A204.1 (cell line): ENCODE measurements at regions not wholly inside any gene's neighbourhood (a gene's known extent, or its start where the extent isn't known, plus 50 kb on each side); places are given as distances from the start of the nearest gene placed in this dataset.

ENCODE experiments used
- FAIRE-seq: peaks from 2 replicates; lab custom pipeline; 2012; peaks lifted over from hg19 to GRCh38; lab: Jason Lieb, UNC

DNA sequence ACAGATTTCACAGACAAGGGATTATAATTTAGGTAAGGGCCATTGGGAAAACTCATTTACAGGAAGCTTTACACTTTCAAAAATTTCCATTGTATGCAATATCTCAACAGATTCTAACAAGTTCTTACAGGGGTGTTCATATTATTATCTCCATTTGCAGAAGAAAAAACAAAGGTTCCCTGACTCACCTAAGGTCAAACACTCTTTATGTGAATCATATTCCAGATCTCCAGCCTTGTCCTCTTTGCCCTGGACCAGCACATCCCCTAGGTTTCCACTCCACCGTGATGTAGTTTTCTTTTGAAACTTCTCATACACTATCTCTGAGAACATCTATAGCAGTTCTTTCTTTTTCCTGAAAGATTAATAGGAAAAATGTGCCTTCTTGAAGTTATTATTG is 96.4 kb upstream of the HS3ST1 start:
- FAIRE-seq: no peak

DNA sequence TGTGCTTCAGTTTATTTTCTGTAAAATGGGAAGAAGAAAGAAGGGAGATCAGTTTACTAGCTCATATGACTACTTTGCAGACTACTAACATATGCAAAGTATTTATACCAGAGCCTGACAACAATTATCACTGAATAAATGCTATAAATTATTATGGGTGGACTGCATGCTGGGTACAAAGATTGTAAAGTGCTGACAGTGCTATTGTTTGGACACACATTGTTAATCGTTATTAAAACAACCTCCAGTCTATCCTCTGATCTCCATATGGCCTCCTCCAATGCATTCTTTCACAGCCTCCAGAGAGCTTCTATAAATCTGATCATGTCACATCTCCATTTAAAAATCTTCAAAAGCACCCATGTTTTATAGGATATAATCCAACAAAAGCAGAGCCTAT is 90.1 kb upstream of the HS3ST1 start:
- no peak for FAIRE-seq

DNA sequence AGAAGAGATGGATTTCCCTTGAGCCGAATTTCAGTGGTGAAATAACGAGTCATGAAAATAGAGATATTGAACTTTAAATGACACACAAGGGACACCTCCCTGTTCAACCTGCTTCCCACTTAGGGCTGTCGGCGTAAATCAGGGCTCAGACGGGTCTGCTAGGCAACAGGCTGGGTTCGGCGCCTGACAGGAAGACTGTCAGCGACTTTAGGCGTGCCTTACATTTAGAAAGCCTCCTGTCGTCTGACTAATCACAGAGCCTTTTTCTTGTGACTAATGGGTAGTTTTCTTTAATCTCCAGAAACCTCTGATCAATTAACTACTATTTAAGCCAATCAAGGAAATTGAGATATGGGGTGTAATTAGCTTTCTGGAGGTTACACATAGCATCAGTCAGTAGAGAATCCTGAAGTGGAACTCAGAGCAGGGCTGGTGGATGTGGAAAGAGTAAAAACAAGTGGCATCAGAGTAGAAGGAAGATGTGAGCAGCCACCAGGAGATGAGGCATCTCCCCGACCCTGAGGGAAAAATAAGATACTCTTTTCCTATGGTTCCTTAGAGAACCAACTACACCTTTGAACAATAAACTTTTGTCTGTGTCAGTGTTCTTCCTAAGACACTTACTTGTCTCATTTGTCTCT is 86.2 kb upstream of the HS3ST1 start:
- no peak for FAIRE-seq

DNA sequence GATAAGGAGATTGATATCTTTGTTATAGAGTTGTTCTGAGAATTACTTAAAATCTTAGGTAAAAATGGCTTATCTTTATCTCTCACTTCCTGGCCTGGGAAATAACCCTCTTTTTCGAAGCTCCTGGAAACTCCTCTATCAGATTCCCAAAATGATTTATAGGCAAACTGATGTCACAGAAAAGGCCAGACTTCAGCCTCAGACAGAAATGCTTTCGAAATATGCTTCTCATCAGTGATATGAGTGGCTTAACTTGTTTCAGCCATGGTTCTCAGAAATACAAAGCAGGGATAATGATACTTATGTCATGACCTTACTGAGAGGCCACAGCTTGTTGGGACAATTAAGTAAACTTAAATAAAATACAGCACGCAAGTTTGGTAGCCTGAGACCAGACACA is 85.3 kb upstream of the HS3ST1 start:
- FAIRE-seq: no peak

DNA sequence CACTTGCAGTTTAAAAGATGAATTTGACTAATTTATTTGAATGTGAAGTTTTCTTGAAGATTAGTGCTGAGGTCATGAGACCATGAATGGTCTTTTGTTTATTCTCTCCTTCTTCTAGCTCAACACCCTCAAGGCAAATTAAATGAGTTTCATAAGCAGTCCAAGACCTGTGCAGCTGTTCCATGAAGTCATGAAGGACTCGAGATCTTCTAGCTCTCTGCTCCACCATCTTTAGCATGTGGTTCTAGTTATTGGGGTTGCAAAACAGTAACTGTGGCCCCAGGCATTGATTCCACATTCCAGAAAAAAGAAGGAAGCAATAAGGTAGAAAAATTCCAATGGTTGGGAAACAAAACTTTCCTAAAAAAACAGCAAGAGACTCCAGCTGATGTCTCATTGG is 84.2 kb upstream of the HS3ST1 start:
- no peak for FAIRE-seq

DNA sequence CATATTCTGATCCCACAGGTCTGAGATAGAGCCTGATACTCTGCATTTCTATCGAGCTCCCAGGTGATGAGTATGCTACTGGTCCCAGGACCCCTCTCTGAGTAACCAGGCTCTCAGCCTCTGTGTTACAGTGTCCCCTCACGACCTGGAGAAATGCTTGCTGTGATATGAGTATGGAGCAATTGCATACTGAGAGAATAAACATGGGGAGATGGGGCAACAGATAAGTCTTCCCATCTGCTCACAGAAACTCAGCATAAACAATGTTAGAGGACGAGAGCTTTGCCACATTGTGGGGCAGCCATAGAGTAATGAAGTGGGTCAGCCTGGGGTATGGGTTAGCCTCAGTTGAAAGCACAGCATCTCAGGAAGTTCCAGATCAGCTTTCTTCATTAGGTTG is 82.6 kb upstream of the HS3ST1 start:
- FAIRE-seq: no peak

DNA sequence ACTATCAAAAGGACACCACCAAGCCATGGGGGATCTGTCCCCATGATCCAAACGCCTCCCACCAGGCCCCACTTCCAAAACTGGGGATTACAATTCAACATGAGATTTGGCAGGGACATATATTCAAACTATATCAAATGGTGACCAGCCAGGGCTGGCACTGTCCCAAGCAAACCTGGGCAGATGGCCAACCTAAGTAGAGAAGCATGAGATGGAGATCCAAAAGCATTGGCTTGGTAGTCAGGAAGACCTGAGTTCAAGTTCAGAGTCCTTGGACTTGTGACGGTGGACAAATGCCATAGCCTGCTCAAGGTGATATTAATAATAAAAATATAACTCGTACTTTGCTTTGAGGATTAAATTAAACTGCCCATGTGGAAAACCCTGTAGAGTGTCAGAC is 79.2 kb upstream of the HS3ST1 start:
- FAIRE-seq: no peak

DNA sequence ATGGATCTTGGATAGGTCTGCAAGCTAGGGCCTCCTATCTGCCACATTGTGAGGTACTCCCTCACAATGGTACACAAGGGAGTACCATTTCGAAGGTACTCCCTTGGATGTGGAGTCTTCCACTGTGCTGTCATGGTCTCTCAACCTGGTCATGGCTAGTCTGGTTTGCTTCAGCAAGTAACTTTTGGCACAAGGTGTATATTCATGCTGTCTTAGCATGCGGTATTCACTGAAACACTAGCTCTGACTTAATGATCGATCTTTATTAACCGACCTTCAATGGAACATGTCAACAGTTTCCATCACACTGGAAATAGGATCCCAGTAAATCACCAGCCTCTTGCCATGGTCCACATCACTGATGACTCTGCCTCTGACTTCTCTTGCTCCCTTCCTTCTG is 77.5 kb upstream of the HS3ST1 start:
- FAIRE-seq: no peak

DNA sequence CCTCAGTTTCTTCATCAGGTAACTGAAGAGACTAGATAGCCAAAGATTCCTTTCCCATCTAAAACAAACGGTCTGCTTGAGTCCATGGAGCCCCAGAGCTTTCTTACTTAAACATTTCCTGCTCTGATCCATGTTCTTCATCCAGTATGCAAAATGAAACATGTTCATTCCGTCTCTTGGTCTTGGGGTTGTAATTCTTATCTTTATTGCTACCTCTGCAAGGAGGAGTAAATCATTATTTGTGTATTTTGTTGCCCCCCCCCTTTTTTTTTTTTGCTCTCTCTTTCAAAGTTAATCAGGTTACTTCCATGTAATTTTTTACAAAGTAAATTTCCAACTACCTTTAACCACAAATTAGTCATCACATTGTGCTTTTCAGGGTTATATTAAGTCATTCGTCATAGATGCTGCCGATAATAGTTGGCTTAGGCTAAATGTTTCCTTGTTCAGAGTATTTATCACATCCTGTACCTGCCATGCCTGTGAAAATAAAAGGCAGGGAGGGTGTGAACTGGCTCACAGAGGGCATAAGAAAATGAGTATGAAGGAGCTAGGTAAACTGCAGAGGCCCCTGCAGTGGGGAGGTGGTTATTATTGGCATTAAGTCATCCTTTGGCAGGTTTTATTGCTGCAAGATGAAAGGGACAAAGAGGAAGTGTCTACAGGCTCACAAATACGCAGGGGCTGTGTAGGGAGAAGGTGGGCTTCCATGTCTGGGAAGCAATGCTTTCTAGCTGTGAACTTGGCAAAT is 76.7 kb upstream of the HS3ST1 start:
- FAIRE-seq: no peak

DNA sequence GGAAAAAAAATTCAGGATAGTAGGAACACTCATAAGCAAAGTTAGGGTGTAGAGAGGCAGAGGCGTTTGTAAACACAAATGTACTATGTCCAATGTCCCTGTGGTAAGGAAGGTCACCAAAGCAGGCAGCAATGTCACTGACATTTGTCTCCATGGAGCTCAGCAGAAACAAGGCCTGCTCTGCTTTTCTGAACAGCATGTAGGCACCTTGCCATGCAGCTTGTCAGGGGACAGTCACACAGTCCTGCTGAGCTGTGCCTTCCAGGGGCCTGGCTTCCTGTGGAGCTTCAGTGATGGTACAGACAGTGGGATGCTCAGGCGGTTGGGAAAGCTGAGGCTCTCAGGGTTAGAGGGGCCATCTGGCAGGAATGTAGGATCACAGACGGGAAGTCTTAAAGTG is 74.5 kb upstream of the HS3ST1 start:
- no peak for FAIRE-seq

DNA sequence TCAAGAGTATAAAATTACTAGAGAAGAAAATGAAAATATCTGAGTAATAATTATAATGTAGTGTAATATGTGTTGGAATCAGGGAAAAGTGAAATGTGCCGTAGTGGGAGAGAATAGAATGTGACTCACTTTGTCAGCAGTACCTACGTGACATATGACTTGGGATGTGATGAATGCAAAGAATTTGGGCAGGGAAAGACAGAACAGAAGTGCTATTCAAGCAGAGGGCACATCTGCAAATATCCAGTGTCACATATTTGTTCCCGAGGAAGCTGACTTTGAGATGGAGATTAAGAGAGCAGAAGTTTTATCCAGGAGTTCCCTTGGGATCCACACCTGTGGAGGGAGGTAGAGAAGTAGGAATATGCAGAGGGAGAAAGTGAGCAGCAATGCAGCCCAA is 69.3 kb upstream of the HS3ST1 start:
- no peak for FAIRE-seq

DNA sequence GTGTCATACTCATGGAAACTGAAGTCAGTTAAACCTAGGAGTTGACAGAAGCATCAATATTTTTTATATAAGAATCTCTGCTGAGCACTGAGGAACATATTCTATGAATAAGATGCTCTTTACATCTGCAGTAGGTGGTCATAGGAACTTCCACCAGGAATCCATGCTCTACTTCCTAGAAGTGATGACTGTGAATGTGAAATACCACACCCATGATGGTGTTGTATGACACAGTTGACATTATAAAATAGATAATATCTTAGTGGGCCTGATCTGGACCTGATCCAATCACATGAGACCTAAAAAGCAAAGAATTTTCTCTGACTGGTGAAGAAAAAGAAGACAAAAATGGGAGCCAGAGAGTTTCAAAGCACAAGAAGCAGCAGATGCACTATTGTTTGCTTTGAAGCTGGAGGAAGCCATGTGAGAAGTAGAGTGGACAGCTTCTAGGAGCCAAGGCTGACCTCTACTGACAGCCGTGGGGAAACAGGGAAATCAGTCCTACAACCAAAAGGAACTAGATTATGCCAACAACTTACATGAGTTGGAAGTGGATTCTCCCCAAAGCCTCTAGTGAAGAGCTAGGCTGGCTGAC is 68.6 kb upstream of the HS3ST1 start:
- no peak for FAIRE-seq

DNA sequence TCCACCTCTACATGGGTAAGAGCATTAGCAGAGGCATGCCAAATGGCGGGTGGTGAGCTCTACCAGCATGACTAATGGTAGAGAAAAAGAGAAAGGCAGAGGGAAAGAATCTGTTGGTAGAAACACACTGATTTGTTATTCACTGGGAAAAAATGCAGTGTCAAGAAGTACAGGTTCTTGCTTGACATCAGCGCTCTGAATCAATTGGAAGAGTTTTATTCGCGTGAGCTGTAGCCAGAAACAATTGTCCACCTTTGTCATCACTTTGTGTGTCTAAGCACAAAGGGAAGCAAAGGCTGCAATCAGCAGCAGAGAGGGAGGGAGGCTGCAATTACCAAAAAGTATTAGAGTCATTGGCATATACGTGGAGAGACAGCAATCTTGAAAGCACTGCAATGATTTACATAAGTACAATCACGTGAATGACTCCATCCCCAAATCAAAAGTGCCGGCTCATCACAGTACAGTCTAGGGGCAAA is 67.7 kb upstream of the HS3ST1 start:
- no peak for FAIRE-seq

DNA sequence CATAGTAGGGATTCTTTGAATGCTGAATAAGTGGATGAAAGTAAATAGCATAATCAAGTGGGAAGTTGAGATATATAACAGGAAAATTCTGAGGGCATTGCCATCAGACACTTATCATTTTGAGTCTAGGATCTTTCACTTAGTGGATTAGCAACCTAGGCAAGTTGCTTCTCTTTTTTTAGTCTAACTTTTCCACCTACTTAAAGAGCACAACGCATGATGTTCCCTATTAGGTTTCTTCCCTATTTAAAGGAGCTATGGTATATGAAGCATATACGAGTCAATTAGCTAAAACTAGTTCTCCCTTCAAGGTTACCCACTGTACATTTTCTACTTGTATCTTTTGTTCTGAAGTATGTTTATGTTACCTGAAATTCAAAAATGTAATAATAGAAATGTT is 67.1 kb upstream of the HS3ST1 start:
- no peak for FAIRE-seq

DNA sequence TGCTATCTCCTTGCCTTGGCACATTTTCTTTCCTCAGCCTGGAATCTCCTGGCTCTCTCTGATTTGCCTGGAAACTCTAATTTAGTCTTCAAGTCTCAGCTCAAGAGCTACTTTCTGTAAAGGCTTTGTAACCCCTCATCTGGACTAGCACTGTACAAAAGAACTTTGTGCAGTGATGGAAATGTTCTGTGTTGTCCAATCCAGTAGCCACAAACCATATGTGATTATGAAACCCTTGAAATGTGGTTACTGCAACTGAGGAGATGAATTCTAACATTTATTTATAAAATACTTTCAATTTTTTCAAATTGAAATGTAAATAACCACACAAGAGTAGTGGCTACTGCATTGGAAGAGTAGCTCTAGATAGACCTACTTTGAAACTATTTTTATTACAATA is 66.6 kb upstream of the HS3ST1 start:
- no peak for FAIRE-seq

DNA sequence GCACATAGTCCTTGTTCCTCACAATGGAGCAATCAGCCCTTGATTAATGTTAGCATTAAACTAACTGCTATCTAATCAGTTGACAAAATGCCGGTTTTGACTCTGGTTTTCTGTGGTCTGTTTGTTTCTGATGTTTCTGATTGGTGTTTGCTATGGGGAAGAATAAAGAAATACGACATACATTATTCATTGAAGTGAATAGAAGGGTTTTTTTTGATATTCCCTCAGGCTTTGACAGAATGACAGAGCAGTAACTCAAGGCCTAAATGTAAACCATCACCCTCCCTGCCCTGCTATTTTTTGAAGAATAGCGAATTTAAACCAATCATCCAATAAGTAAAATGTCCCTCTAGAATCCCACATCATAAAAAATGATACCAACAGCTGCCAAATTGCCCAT is 65.5 kb upstream of the HS3ST1 start:
- no peak for FAIRE-seq

DNA sequence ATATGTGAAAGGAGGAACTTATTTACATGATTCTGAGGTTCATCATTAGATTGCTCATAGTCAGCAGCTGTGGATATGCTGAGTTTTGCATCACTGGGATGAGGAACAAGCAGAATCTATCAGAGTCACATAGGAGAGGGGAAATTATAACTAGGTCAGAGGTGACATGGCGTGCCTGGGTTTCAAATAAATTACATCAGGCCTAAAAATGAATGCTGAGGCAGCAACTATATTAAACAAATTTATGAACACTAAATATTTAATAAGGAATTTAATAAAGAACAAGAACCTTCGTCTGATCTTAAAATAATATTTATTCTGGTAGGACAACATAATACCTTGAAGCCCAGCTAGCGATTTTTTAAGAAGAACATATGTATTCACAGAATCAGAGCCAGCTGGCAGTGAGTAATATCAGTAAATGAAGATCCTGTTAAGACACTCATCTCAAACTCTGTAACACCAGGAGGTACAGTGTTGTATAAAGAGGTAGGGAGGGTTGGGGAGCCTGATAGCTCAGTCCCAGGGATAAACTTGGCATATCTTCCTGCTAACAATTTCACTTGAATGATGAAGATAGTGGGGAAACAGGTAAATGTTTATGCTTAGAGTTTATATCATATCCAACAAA is 60.9 kb upstream of the HS3ST1 start:
- FAIRE-seq: no peak

DNA sequence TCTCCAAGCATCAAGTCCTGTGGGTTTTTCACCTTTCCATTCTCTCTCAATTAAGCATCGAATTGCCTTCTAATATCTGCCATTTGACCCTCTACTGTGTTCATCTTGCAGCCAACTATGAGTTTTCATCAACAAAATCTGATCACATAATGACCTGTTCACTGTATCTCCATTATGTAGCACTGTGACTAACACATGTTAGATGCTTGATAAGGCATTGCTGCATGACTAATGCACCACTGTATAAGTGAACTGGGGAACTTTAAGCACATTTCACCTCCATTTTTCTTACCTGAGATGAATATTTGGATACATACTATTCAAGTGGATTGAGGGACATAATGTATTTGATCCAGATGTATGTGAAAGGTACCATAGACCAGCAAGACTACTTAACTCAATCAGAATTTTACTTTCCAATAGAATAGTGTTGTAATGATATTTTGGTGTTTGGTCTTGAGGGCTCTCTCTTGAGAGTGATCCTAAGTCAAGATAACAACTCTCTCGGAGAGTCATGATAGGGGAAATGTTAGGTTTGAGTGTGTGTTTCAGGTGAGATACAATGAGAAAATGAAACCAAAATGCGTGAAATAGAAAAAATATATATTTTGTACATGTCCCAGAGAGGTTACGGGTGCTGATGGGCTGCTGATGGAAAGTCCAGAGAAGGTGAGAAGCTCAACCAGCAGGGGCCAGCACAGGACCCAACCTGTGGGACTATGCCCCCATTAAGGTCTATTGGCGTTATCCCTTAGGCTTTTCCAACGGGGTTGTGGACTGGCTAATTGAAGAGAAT is 60.2 kb upstream of the HS3ST1 start:
- no peak for FAIRE-seq

DNA sequence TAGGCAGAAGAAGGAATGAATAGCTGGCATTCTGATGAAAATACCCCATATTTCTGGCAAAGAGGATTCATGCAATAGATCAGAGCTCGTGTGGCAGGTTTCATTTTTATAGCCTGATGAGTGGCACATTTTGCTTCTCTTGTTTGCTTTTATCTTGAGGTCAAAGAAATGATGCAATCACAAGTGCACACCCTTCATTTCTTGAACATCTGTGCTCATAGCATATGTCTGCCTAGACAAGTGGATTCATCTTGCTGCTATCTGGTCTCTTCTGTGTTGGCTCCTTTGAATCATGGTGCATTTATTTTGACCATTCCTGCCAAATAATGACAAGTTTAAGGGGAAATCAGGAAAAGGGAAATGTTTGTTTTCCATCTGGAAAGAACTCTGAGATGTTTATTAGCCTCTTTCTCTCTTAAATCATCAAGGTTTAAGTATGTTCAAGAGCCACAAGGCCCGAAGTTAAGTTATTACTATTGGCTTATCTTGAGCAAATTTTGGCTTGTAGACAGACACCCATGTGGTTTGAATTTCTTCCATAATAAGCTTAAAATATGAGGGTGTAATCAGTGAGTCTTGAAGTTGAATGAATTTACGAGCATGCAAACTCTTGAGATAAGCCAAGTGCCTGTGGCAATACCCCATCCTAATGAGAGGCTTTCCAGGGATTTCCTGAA is 59.3 kb upstream of the HS3ST1 start:
- FAIRE-seq: no peak

DNA sequence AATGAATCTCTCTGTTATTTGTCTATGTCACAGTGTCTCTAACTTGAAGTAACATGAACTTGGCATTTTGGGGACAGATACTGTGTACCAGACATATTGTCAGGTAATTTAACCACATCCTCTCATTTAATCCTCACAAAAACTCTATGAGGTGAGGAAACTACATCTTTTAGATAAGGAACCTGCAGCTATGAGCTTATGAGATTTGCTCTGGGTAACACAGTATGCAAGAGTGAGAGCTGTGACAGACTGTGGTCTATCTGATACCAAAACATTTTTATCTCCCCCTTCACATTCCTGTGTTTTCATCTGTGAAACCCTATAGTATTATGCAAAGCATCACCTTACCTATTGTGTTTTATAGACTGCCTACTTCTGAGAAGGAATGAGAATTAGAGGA is 58.4 kb upstream of the HS3ST1 start:
- no peak for FAIRE-seq

DNA sequence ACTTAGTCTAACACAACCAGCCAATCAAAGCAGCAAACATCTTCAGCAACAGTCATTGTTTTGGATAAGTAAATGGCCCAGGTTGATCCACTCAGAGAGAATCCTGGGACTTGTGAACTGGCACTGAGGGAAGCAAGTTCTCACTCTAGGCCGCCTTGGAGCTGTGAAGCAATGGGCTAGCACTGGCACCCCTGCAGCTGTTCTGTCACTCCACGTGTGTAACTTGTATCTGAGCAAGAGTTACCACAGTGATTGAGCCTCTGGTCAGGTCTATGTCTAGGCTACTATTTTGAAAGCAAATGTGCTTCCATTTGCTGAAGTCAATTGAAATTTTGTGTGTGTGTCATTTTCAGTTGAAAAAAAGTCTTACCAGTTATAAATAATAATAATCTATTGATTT is 57.2 kb upstream of the HS3ST1 start:
- no peak for FAIRE-seq

DNA sequence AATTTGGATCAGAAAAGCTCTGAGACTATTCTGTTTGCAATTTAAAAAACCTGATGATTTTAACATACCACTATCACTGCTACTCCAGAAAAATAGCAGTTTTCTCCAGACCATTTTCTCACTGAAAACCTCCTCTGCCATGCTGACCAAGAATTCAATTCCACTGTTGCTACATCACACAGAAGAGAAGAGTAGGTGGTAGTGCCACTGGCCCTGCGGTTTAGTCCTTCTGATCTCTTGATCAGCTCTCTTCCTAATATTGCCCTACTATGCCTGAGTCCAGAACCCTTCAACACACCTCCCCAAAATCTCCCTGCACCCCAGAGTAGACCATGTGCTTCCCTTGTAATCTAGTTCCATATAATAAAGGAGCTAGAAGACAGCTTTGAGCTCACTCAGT is 55.8 kb upstream of the HS3ST1 start:
- no peak for FAIRE-seq
